Renal pelvis (tissue), 1 donor: ENCODE measurements at regions not wholly inside any gene's neighbourhood (a gene's known extent, or its start where the extent isn't known, plus 50 kb on each side); places are given as distances from the start of the nearest gene placed in this dataset.

Experiments used
- DNase-seq: peaks from one replicate; pipeline ENCODE4 v3.0.0-alpha.2; 2013

GRCh38 chr2:120828829-120829632 lies 93.4 kb downstream of the GLI2 start:
- no peak for DNase-seq

- DNase-seq: no peak
Observed at GRCh38 chr2:120829633-120830025, 94.0 kb downstream of the GLI2 start.

- DNase-seq: no peak
Observed at GRCh38 chr2:120830096-120830830, 94.6 kb downstream of the GLI2 start.

GRCh38 chr2:120831086-120831485 lies 95.4 kb downstream of the GLI2 start:
- DNase-seq: no peak

- no peak for DNase-seq
Observed at GRCh38 chr2:120831891-120832290, 96.2 kb downstream of the GLI2 start.

GRCh38 chr2:120832296-120833070 lies 96.8 kb downstream of the GLI2 start:
- no peak for DNase-seq

GRCh38 chr2:120833127-120833675 lies 97.5 kb downstream of the GLI2 start:
- no peak for DNase-seq

GRCh38 chr2:120834206-120834605 lies 98.5 kb downstream of the GLI2 start:
- no peak for DNase-seq

- no peak for DNase-seq
Observed at GRCh38 chr2:120836281-120836680, 100.6 kb downstream of the GLI2 start.

GRCh38 chr2:120840795-120841487 lies 105.3 kb downstream of the GLI2 start:
- DNase-seq: no peak

GRCh38 chr2:120842456-120843439 lies 107.1 kb downstream of the GLI2 start:
- no peak for DNase-seq

GRCh38 chr2:120844070-120844738 lies 108.5 kb downstream of the GLI2 start:
- no peak for DNase-seq

GRCh38 chr2:120845277-120845676 lies 109.6 kb downstream of the GLI2 start:
- no peak for DNase-seq

- no peak for DNase-seq
Observed at GRCh38 chr2:120846406-120847095, 110.9 kb downstream of the GLI2 start.

- DNase-seq: peak; percentile 67
Observed at GRCh38 chr2:120847700-120848321, 112.1 kb downstream of the GLI2 start.

GRCh38 chr2:120849278-120849677 lies 113.6 kb downstream of the GLI2 start:
- DNase-seq: no peak

- no peak for DNase-seq
Observed at GRCh38 chr2:120850551-120850950, 114.9 kb downstream of the GLI2 start.

GRCh38 chr2:120851116-120851773 lies 115.6 kb downstream of the GLI2 start:
- DNase-seq: no peak
